HG03095 (cell line): ENCODE measurements at regions not wholly inside any gene's neighbourhood (a gene's known extent, or its start where the extent isn't known, plus 50 kb on each side); places are given as distances from the start of the nearest gene placed in this dataset.
"Not testable (repeated sequence)": the region's sequence is repeated elsewhere in the genome, so short reads cannot be mapped to it uniquely, and the experiment has no call there.

Experiments
- ATAC-seq: cut with Tn5 transposase; IDR thresholded peaks from one replicate; pipeline ENCODE4 v1.9.1; 2021; ENCODE audit warnings: moderate library complexity; ENCODE audit not compliant: unreplicated experiment

DNA sequence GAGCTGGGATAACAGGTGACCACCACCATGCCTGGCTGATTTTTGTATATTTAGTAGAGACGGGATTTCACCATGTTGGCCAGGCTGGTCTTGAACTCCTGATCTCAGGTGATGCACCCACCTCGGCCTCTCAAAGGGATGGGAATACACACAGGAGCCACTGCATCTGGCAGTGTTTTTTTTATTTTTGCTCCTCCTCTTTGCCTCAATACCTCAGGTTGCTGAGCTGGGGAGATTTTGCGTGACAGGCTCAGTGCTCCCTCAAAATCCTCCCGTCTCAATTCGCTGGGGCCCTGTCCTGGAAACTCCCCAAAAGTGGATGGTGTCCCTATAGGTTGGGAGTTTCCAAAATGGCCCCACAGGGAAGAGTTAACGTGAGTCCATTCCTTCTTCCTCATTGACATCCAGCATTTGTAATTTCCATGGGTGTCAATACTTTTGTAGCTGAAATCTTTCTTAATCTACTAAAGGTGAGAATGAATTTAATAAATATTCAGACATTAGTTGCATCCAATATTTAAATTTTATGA, 71.8 kb downstream of the GGTLC2 start:
- no peak for ATAC-seq

DNA sequence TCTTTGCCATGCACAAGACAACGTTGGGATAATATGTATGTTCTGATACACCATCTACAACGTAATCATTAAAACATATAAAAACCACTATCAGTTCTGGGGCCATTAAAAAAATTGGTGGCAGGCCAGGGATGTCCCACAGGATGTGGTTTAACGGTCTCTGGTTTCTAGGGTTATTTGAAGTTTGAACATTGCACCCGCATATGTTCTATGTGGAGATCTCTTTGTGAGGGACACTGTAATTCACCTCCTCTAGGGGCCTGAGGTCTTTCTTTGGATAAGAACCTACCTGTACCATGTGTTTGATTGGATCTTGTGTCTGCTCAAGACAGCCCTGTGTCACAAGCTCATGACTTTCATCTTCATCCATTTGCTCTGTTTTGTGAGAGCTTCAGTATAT, 73.2 kb downstream of the GGTLC2 start:
- no peak for ATAC-seq

DNA sequence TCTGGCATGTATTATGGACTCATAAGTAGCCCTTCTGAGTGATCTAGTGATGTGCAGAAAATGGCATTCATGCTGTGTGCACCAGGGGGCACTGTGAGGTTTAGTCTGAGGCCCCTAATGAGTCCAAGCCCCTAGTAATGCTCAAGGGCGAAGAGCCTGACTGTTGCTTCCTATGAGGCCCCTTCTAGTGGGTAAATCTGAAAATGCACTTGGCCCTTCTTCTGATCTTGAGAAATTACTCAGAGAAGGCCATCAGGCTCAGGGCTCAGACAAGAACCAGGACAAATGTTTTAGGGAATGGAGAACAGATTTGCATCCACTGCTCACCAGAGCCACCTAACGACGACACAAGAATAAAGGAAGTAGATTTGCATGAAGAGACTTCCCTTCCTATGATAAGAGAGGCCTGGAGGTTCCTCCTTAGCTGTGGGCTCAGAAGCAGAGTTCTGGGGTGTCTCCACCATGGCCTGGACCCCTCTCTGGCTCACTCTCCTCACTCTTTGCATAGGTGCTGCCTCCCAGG, 75.8 kb downstream of the GGTLC2 start:
- ATAC-seq, result peak; percentile 41

DNA sequence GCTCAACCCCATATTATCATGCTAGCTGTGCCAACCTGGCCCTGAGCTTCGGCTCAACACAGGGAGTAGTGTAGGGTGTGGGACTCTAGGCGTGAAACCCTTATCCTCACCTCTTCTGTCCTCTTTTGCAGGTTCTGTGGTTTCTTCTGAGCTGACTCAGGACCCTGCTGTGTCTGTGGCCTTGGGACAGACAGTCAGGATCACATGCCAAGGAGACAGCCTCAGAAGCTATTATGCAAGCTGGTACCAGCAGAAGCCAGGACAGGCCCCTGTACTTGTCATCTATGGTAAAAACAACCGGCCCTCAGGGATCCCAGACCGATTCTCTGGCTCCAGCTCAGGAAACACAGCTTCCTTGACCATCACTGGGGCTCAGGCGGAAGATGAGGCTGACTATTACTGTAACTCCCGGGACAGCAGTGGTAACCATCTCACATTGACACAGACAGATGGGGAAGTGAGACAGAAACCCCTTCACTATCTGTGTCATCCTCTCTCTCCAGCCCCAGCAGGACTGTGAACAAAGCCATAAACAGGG, 76.4 kb downstream of the GGTLC2 start:
- ATAC-seq, result peak; percentile 66

DNA sequence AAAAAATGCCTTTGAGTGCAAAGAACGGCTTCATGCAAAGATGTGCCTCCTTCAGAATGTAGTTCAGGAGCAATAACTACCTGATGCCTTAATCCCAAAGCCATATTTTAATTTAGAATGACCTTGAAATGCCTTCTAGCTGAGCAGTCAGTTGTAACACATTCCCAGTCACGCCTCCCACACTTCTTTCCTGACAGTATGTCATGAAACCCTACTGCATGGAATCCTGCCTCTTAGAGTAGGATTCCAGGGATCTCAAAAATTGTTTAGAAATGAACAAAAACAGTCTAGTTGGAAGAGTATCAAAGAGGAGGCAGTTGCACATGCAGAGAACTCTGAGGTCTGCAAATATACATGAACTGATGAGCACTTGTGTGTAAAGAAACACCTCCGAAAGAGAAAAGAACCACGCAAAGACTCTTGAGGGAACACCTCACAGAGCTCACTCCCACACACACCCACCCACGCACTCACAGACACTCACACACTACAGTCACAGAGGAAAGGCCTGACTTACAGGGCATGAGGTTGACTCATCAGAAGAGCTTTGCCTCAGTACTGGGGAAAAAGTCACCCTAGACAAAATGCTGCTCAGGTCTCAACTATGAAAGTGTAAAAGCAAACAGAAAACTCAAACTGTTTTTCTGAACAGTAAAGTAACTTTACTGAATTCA, 77.4 kb downstream of the GGTLC2 start:
- ATAC-seq, result no peak

DNA sequence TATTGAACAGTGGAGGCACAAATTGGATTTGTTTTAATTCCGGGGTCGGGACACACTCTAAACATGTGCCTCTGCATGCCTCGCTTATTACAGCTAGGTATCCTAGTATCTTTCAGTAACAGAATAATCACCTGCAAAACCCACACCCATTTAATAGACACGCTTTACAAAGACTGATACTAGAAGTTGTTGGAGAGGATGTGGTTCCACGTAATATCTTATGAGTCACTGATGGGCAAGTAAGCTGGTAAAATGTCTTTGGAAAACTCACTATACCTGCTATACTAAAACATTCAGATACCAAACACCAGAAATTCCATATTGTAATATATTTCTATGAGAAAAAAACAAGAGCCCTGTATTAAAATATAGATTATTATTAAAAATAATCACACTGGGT, 84.0 kb downstream of the GGTLC2 start:
- ATAC-seq, result no peak

DNA sequence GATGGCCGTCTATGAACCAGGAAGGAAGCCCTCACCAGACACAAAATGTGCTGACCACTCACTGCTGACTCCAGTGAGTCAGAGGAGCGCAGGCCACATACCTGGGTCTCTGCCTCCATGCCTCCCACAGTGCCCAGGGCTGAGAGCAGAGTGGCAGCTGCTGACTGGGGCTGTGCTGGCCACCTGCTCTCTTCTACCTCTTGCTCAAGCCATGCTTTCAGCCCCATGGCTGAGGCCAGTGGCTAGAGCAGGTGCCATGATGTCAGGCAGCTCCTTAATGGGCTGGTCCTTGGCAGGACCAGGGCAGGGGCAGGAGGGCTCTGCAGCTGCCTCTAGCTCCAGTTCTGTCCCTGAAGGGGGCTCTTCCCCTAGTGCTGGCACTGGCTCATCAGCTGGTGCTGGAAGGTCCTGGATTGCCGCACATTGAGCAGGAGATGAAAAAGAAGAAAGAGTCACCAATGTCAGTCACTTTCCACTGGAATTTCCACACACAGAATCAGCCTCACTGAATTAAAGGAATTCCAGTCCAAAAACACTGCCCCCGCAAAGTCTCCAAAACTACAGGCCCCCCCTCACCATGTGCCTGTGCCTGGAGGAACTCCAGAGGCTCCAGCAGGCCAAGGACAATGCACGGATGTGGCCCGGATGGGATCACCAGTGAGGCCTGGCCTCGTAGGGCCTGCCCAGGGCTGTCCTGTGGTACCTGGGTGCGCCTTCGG, 86.4 kb downstream of the GGTLC2 start:
- no peak for ATAC-seq

DNA sequence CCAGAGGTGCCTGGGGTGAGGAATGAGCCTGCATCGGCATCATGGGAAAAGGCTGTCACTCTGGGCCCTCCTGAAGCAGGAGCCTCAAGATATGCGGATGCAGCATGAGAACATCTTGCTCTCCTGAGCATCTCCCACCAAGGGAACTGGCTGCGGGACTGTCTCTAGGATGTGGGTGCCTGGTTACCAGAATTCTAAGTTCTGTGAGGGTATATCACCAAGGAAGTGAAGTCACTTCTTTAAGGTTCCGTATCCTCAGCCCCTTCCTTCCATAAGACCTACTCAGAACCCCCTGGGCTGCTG, 86.9 kb downstream of the GGTLC2 start:
- no peak for ATAC-seq

DNA sequence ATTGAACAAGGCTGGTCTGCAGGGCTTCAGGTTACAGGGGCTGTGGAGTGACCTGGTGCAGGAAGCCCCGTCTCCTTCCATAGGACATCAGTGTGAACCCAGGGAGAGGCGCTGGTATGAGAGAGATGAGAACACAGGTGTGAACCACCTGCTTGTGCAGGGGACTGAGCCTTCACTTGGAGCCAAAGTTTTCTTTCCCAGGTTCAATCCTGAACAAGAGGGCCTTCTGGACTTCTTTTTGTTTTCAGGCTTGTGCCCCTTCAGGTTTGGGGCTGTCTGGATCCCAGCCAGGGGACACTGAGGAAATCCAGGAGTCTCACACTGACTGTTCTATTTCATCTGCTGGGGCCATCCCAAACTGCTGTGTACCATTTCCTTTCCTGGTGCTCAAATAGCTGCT, 88.6 kb downstream of the GGTLC2 start:
- ATAC-seq, result not testable (repeated sequence)

DNA sequence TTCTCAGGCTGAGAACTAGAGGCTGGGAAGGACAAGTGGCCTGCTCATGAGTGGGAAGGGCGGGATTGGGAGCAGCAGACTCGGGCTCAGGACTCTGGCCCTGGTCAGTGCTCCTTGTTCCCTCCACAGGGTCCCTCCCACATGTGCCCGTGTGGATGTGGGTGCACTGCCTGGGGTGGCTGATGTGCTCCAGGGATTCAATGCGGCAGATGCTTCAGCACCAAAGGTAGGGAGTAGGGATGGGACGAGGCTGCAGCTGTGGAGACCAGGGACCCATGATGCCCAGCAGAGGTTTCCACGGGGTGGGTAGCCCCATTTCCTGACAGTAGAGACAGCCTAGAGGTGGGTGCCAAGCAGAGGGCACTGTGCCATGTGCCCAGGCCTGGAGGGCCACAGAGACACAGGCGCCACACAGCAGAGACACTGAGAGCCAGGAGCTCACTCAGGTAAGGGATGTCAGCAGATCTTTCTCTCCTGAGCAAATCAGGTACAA, 89.5 kb downstream of the GGTLC2 start:
- ATAC-seq, result no peak

DNA sequence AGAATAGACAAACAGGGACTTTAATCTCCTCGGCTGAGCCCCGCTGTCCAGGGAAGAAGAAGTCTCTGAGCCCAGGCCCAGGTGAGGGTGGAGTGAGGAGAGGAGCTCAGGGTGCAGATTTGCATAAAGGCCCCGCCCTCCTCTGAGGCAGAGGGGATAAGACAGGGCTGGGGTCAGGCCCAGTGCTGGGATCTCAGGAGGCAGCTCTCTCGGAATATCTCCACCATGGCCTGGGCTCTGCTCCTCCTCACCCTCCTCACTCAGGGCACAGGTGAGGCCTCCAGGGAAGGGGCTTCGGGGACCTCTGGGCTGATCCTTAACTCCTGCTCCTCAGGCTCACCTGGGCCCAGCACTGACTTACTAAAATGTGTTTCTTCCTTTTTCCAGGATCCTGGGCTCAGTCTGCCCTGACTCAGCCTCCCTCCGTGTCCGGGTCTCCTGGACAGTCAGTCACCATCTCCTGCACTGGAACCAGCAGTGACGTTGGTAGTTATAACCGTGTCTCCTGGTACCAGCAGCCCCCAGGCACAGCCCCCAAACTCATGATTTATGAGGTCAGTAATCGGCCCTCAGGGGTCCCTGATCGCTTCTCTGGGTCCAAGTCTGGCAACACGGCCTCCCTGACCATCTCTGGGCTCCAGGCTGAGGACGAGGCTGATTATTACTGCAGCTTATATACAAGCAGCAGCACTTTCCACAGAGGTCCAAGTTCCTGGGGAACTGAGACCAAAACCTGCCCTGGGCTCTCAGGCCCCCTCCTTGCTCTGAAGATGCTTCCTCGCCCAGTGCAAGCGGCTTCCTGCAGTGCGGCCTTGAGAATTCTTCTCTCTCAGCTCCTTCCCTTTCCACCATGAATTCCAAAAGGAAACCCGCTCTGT, 90.2 kb downstream of the GGTLC2 start:
- not testable (repeated sequence) for ATAC-seq

DNA sequence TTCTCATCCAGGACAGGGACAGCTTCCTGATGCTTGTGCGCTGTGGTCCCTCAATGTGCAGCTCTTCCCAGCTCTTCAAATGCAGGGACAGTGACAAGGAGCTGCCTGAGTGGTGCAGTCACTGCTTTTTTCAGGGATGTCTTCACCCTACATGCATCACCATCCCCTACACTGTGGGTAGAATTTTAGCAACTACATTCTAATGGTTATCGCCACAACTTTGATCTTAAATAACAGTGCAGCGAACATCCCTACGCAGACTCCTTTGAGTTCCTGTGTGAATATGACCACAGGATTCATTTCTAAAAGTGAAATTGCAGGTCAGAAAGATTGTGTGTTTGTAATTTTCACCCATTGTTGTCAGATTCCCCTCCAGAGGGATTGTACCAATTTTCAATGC, 90.9 kb downstream of the GGTLC2 start:
- not testable (repeated sequence) for ATAC-seq

DNA sequence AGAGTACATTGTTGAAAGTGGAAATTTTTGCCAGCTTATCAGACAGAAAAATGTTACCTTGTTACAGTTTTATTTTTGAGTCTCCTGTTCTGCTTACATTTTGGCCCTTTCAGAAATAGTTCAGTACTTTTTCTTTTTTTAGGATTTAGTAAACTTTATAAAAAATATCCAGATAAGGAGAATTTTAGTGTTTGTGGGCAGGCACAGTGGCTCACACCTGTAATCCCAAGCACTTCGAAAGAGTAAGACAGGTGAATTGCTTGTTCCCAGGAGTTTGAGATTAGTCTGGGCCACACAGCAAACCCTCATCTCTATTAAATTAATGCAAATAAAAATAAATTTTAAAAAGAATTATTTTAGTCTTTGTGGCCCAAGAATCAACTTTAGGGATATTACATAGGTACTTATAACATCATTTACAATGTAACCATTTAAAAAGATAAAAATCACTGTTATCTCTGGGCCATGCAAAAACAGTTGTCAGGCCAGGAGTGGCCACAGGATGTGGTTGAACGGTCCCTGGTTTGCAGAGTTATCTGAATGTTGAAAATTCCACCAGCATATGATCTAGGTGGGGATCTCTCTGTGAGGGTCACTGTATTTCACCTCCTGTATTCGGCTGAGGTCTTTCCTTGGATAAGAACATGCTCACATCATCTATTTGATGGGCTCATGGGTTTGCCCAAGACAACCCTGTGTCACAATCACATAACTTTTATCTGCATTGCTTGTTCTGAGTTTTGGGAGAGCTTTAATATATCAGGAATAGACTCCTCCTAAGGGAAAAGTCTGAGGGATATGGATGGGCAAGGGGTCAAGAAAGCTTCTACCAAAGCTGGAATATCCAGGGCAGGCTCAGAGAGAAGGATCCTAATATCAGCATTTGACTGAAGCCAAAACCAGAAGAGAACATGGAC, 91.5 kb downstream of the GGTLC2 start:
- no peak for ATAC-seq

DNA sequence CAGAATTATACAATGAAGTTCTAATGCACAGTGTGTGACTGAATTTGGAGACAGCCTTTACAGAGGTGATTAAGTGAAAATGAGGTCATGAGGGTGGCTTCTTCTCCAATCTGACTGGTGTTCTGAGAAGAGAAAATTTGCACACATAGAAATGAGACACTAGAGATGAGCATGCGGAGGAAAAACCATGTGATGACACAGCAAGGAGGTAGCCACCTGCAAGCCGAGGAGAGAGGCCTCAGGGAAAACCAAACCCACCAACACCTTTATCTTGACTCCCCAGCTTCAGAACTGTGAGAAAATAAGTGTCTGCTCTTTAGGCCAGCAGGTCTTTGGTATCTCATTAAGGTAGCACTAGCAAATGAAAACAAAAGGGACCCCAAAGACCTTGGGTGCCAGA, 93.2 kb downstream of the GGTLC2 start:
- ATAC-seq, result no peak

DNA sequence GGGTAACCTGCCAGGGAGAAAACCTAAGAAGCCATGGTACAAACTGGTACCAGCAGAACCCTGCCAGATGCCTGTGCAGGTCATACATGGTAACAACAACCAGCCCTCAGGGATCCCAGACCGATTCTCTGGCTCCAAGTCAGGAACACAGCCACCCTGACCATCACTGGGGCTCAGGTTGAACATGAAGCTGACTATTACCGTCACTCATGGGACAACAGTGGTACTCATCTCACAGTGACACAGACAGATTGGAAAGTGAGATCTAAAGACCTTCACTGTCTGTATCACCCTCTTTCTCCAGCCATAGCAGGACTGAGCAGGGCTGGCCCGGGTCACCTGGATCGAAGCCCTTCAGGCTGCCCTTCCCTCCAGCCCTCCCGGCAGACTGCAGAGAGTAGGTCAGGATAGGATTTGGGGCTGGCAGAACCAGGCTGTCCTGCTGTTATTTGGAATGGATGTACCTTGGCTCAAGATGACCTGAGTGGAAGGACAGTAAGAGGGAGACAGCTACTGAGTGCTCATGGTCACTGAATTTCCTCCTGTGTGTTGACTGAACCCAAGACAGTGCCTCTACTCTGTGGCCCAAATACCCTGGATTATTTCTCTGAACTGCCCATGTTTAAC, 94.7 kb downstream of the GGTLC2 start:
- no peak for ATAC-seq

DNA sequence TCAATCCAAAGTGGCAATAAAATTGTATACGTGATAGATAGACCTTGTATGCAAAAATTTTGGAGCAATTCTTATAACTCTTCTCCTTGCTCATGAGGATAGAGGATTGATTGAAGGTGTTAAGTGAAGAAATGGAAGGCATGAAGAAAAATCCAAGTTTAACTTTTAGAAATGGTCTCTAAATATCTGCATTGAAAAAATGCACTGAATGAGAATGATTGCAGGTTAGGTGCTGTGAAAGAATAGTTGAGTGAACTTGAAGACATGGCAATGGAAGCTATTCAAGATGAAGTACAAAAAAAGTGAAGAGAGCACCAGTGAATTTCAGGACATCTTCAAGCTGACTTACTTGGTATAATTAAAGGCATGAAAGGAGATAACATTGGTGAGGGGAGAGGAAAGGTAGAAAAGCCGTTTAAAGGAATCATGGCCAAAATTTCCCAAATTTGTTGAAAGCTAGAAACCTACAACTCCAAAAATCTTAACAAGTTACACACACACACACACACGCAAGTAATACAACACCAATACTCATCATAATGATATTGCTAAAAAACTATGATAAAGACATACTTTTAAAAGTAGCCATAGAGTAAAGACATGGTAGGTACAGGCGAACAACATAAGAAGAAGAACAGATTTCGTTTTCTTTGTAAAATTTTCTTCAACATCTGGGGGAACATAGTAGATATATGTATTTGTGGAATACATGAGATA, 96.3 kb downstream of the GGTLC2 start:
- no peak for ATAC-seq

DNA sequence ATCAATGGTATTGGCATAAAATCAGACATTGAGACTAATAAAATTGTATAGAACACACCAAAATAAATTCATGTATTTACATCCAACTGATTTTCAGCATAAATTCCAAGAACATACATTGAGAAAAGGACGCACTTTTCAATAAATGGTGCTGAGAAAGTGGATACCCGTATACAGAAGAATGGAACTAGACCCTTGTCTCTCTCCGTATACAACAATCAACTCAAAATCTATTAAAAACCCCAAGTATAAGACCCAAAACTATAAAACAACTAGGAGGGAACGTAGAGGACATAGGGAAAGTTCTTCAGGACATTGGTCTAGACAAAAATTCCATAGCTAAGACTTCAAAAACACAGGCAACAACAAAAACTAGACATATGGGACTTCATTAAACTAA, 97.4 kb downstream of the GGTLC2 start:
- ATAC-seq, result no peak

DNA sequence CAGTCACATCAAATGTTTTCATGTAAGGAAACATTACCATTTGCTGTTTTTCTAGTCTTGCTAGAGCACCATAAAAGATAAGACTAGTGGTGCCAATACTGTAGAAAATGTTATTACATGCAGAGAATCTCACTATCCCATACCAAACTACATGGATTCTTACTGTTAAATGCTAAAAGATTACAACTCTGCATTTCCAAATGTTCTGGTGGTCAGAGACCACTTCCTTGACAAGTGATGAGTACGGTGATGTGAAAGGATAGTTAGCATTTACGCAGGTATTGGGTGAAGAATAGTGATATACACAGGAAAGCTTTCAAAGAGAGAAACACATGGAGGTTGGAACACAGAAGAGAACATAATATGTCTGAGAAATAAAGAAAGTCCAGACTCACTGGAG, 98.2 kb downstream of the GGTLC2 start:
- ATAC-seq, result no peak
